Kidney (tissue), 13 donors: ENCODE measurements at regions not wholly inside any gene's neighbourhood (a gene's known extent, or its start where the extent isn't known, plus 50 kb on each side); places are given as distances from the start of the nearest gene placed in this dataset.
A peak's percentile ranks its signal among the peaks of the same experiment; 100 is the strongest.

Experiments
- DNase-seq, 5 donors: peaks; one replicate each; pipeline ENCODE4 v3.0.0-alpha.2; 2013 to 2020
- FAIRE-seq: peaks from 2 replicates; lab custom pipeline; 2012; peaks lifted over from hg19 to GRCh38; lab: Jason Lieb, UNC
- H3K27ac ChIP-seq, 2 donors: one replicate each; pipeline ENCODE4 v1.7.0; 2013; ENCODE audit warnings: low read depth in 2 of 2, low read length in 2 of 2, inconsistent platforms in 1 of 2
- H3K27me3 ChIP-seq: one replicate; pipeline ENCODE4 v1.7.1; 2013; ENCODE audit warnings: low read length, inconsistent platforms; ENCODE audit not compliant: control insufficient read depth, insufficient read depth
- H3K36me3 ChIP-seq, 3 donors: one replicate each; pipeline versions ENCODE4 v1.7.0 to v1.7.1; 2013; ENCODE audit warnings: low read length in 3 of 3, control low read depth in 1 of 3, inconsistent platforms in 1 of 3; ENCODE audit not compliant: insufficient read depth in 3 of 3, control insufficient read depth in 2 of 3
- H3K4me1 ChIP-seq, 3 donors: one replicate each; pipeline versions ENCODE4 v1.7.0 to v1.7.1; 2013; ENCODE audit warnings: low read length in 3 of 3, inconsistent platforms in 1 of 3, low read depth in 1 of 3; ENCODE audit not compliant: control insufficient read depth in 2 of 3, insufficient read depth in 2 of 3
- H3K4me3 ChIP-seq, 3 donors: one replicate each; pipeline versions ENCODE4 v1.7.0 to v1.8.1; 2013; ENCODE audit warnings: low read length in 3 of 3, control low read depth in 1 of 3, inconsistent platforms in 1 of 3
- H3K9ac ChIP-seq, 3 donors: one replicate each; pipeline versions ENCODE4 v1.7.0 to v1.7.1; 2013; ENCODE audit warnings: low read length in 3 of 3, control low read depth in 1 of 3, inconsistent platforms in 1 of 3
- H3K9me3 ChIP-seq, 3 donors: one replicate each; pipeline versions ENCODE4 v1.7.0 to v1.7.1; 2013; ENCODE audit warnings: low read length in 3 of 3, control low read depth in 1 of 3, inconsistent platforms in 1 of 3; ENCODE audit not compliant: control insufficient read depth in 2 of 3, insufficient read depth in 1 of 3
- intact Hi-C: fragments of 100-400 bp; cut with DNase I; formaldehyde crosslinking; loops from one replicate; pipeline ENCODE4 v1.11.1; 2022
- TF ChIP-seq, protein P1 (sequence below): IDR thresholded peaks from 3 replicates; pipeline ENCODE4 v1.5.1; 2012; ENCODE audit warnings: mild to moderate bottlenecking, moderate library complexity, borderline replicate concordance; ENCODE audit not compliant: insufficient read depth; ENCODE audit errors: extremely low read depth
- donor health status: control.
- donor health status: control.
- donor health status: control.
- donor health status: control.
- donor health status: control.
- donor health status: DM: yes; HTN: yes; CAD: no.
- donor health status: Normal renal cell carcinoma (clear cell type).

GRCh38 chr16:9371713-9372448 is 280.4 kb downstream of the HAPSTR1 start:
- Histone ChIP-seq H3K9ac (no peak overlapping the region), H3K36me3 (no peaks in the 10 kb centered on the region), H3K4me3 (no peak overlapping the region), H3K4me1 (no peaks in the 10 kb centered on the region), H3K9me3 (peaks cover 0 to 4% (median 0%) of the 10 kb centered on the region in 3 donors), H3K27me3 (no peaks in the 10 kb centered on the region), H3K27ac (no peak overlapping the region)
- FAIRE-seq, result no peak
- DNase-seq, result no peak
- intact Hi-C loops, result no loop called here
- TF ChIP-seq, protein P1, sequence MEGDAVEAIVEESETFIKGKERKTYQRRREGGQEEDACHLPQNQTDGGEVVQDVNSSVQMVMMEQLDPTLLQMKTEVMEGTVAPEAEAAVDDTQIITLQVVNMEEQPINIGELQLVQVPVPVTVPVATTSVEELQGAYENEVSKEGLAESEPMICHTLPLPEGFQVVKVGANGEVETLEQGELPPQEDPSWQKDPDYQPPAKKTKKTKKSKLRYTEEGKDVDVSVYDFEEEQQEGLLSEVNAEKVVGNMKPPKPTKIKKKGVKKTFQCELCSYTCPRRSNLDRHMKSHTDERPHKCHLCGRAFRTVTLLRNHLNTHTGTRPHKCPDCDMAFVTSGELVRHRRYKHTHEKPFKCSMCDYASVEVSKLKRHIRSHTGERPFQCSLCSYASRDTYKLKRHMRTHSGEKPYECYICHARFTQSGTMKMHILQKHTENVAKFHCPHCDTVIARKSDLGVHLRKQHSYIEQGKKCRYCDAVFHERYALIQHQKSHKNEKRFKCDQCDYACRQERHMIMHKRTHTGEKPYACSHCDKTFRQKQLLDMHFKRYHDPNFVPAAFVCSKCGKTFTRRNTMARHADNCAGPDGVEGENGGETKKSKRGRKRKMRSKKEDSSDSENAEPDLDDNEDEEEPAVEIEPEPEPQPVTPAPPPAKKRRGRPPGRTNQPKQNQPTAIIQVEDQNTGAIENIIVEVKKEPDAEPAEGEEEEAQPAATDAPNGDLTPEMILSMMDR, result no peak

DNA sequence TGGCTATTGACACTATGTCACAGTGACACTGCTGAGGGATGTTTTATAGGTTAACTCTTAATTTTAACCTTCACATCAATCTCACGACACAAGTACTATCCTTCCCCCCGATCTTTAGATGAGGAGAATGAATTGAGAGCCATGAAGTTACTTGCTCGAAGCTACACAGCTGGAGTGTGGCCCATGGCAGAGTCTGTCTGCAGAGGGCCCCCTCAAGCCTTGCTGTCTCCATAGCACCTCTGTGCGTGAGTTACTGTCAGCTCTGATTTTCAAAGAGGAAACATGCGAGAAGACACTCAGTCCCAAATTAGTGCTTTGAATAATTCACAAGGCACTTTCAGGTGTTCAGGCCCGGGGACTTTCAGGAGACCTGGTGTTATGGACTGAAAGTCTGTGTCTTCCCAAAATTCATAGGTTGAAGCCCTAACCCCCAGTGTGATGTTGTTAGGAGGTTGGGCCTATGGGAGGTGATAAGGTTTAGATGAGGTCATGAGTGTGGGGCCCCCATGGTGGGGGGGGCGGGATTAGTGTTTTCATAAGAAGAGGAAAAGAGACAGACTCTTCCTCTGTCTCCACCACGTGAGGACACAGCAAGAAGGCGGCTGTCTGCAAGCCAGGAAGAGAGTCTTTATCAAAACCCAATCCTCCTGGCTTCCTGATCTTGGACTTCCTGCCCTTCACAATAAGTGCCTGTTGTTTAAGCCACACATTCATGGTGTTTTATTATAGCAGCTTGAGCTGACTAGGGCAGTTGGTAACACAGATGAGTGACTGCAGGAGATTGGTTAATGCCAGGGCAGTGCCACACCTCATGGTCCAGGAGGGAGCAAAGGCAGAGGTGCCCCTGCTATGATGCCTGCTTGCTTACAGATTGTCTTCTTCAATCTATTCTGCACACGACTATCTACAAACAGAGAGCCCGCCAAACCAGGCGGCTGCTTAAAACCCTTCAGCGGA is 281.8 kb downstream of the HAPSTR1 start:
- H3K4me1 ChIP-seq, result no peaks in the 10 kb centered on the region
- no peak overlapping the region for H3K4me3 ChIP-seq
- DNase-seq (peak in 2 of 5 donors; percentile 9), FAIRE-seq (no peak)
- H3K9ac ChIP-seq, result no peak overlapping the region
- H3K9me3 ChIP-seq, result peaks cover 0 to 4% (median 0%) of the 10 kb centered on the region in 3 donors
- TF ChIP-seq, protein P1, result no peak
- no peaks in the 10 kb centered on the region for H3K36me3 ChIP-seq
- H3K27ac ChIP-seq, result no peak overlapping the region
- H3K27me3 ChIP-seq, result no peaks in the 10 kb centered on the region
- intact Hi-C loops, result no loop called here

DNA sequence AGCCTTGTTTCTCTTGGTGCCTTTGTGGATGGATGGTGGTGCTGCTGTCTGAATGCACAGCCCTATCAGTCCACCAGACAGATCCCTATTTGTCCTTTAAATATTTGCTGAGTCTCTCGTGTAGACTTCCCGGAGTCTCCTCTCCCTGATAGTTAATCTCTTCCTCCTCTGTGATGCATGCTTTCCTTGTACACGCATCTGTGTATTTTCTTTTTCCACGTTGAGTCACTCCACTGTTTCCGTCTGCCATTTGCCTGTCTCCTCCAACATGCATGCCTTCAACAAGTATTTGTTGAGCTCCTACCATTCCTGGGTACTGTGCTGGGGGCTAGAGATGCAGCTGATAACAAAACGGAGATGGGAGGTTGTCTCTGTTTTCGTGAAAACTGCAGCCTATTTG is 282.6 kb downstream of the HAPSTR1 start:
- DNase-seq (no peak), FAIRE-seq (no peak)
- no peaks in the 10 kb centered on the region for H3K27me3 ChIP-seq
- TF ChIP-seq, protein P1, result no peak
- no peak overlapping the region for H3K27ac ChIP-seq
- H3K4me1 ChIP-seq, result no peaks in the 10 kb centered on the region
- no peaks in the 10 kb centered on the region for H3K36me3 ChIP-seq
- no peak overlapping the region for H3K4me3 ChIP-seq
- intact Hi-C loops, result no loop called here
- no peak overlapping the region for H3K9ac ChIP-seq
- H3K9me3 ChIP-seq, result peaks cover 0 to 4% (median 0%) of the 10 kb centered on the region in 3 donors
